Head of caudate nucleus (tissue), 42 donors: ENCODE measurements at regions not wholly inside any gene's neighbourhood (a gene's known extent, or its start where the extent isn't known, plus 50 kb on each side); places are given as distances from the start of the nearest gene placed in this dataset.
A peak's percentile ranks its signal among the peaks of the same experiment; 100 is the strongest.
"Not testable (repeated sequence)": the region's sequence is repeated elsewhere in the genome, so short reads cannot be mapped to it uniquely, and the experiment has no call there.

ENCODE experiments used
- DNase-seq, 42 donors: peaks; one replicate each; pipeline versions ENCODE4 v3.0.0 to v3.0.0-alpha.2; 2020 to 2021; ENCODE audit warnings: mixed read lengths in 7 of 42
- intact Hi-C: fragments of 100-400 bp; cut with DNase I; formaldehyde crosslinking; loops from one replicate; pipeline ENCODE4 v1.15.0; 2022

- no peak for DNase-seq
- intact Hi-C loops: no loop called here
These were observed 286.4 kb downstream of the CDH19 start for GRCh38 chr18:66317243-66318090.

GRCh38 chr18:66316701-66317100, 287.2 kb downstream of the CDH19 start:
- DNase-seq: no peak
- intact Hi-C loops: no loop called here

GRCh38 chr18:66300141-66300540, 303.7 kb downstream of the CDH19 start:
- intact Hi-C loops: no loop called here
- no peak for DNase-seq

GRCh38 chr18:66280470-66280869, 323.4 kb downstream of the CDH19 start:
- intact Hi-C loops: no loop called here
- peak in 5 of 42 donors; percentile 1 to 38 (median 5) for DNase-seq

- no peak for DNase-seq
- intact Hi-C loops: no loop called here
These were observed 331.9 kb downstream of the CDH19 start for GRCh38 chr18:66271962-66272361.

GRCh38 chr18:66264130-66264529, 339.8 kb downstream of the CDH19 start:
- intact Hi-C loops: no loop called here
- no peak for DNase-seq

- intact Hi-C loops: no loop called here
- no peak for DNase-seq
These were observed 349.8 kb downstream of the CDH19 start for GRCh38 chr18:66254121-66254520.

GRCh38 chr18:66252703-66253102, 351.2 kb downstream of the CDH19 start:
- no peak for DNase-seq

GRCh38 chr18:66235206-66235605, 368.7 kb downstream of the CDH19 start:
- intact Hi-C loops: no loop called here

More at GRCh38 chr18:66252703-66253102, 351.2 kb downstream of the CDH19 start:
- intact Hi-C loops: no loop called here

GRCh38 chr18:66226782-66227181, 377.1 kb downstream of the CDH19 start:
- intact Hi-C loops: no loop called here
- no peak for DNase-seq

More at GRCh38 chr18:66235206-66235605, 368.7 kb downstream of the CDH19 start:
- DNase-seq: no peak

- not testable (repeated sequence) for DNase-seq
These were observed 380.6 kb downstream of the CDH19 start for GRCh38 chr18:66223317-66223716.

GRCh38 chr18:66222174-66222573, 381.7 kb downstream of the CDH19 start:
- no peak for DNase-seq
- intact Hi-C loops: no loop called here

More at GRCh38 chr18:66223317-66223716, 380.6 kb downstream of the CDH19 start:
- intact Hi-C loops: not testable (repeated sequence)

- DNase-seq: no peak
- intact Hi-C loops: no loop called here
These were observed 384.1 kb downstream of the CDH19 start for GRCh38 chr18:66219817-66220216.

- DNase-seq: no peak
- intact Hi-C loops: no loop called here
These were observed 392.1 kb downstream of the CDH19 start for GRCh38 chr18:66211749-66212148.

- DNase-seq: no peak
- intact Hi-C loops: no loop called here
These were observed 393.0 kb downstream of the CDH19 start for GRCh38 chr18:66210875-66211274.

GRCh38 chr18:66209656-66210055, 394.2 kb downstream of the CDH19 start:
- intact Hi-C loops: no loop called here
- DNase-seq: no peak

- DNase-seq: no peak
- intact Hi-C loops: no loop called here
These were observed 407.1 kb downstream of the CDH19 start for GRCh38 chr18:66196805-66197204.

- DNase-seq: no peak
- intact Hi-C loops: no loop called here
These were observed 410.0 kb downstream of the CDH19 start for GRCh38 chr18:66193938-66194337.

GRCh38 chr18:66193394-66193793, 410.5 kb downstream of the CDH19 start:
- intact Hi-C loops: no loop called here
- DNase-seq: no peak

- intact Hi-C loops: no loop called here
- DNase-seq: no peak
These were observed 417.9 kb downstream of the CDH7 start for GRCh38 chr18:66168685-66169235.
